Testis (tissue), 2 donors: ENCODE measurements at regions not wholly inside any gene's neighbourhood (a gene's known extent, or its start where the extent isn't known, plus 50 kb on each side); places are given as distances from the start of the nearest gene placed in this dataset.

Source experiments
- DNase-seq: peaks from one replicate; pipeline ENCODE4 v3.0.0-alpha.2; 2019
- H3K27ac ChIP-seq, 2 donors: fragments of 200-600 bp; sonication (generic); one replicate each; pipeline ENCODE4 v1.5.1; 2019
- H3K27me3 ChIP-seq: fragments of 200-600 bp; sonication (generic); one replicate; pipeline ENCODE4 v1.5.1; 2019
- H3K36me3 ChIP-seq: fragments of 200-600 bp; sonication (generic); one replicate; pipeline ENCODE4 v1.5.1; 2017; ENCODE audit warnings: low read depth; ENCODE audit errors: missing control alignments
- H3K4me1 ChIP-seq: fragments of 200-600 bp; sonication (generic); one replicate; pipeline ENCODE4 v1.5.1; 2019
- H3K4me3 ChIP-seq, 2 donors: fragments of 200-600 bp; sonication (generic); one replicate each; pipeline ENCODE4 v1.5.1; 2017 to 2019
- H3K9me3 ChIP-seq: fragments of 200-600 bp; sonication (generic); one replicate; pipeline ENCODE4 v1.5.1; 2017
- POLR2A ChIP-seq: fragments of 450-650 bp; IDR thresholded peaks from one replicate; pipeline ENCODE4 v1.6.1; 2017; ENCODE audit warnings: antibody characterized with exemption, mild to moderate bottlenecking, moderate library complexity
- WGBS, 2 donors: methylation state at CpG; one replicate each; pipeline ENCODE4 v1.1.5; 2018; 5-methylcytosine and 5-hydroxymethylcytosine counted together
- intact Hi-C: fragments of 100-400 bp; cut with DNase I; formaldehyde crosslinking; loops from one replicate; pipeline ENCODE4 v1.15.1; 2023; ENCODE audit warnings: low total_unique reads
- TF ChIP-seq, protein P1 (sequence below), 3 experiments: fragments of 450-650 bp in 2 of 3; fragments of 200-600 bp in 1 of 3; sonication (generic) in 1 of 3; IDR thresholded peaks; one replicate each; pipeline ENCODE4 v1.5.1; 2016 to 2019; ENCODE audit warnings: antibody characterized with exemption in 3 of 3, mild to moderate bottlenecking in 2 of 3, moderate library complexity in 1 of 3

GRCh38 chr11:109480251-109480650 is 58.3 kb downstream of the C11orf87 start:
- DNase-seq: no peak

GRCh38 chr11:109486129-109486528 is 64.1 kb downstream of the C11orf87 start:
- Histone ChIP-seq H3K4me3 (no peak overlapping the region), H3K27ac (no peak overlapping the region), H3K36me3 (no peaks in the 10 kb centered on the region), H3K27me3 (no peaks in the 10 kb centered on the region), H3K9me3 (no peaks in the 10 kb centered on the region), H3K4me1 (no peaks in the 10 kb centered on the region)
- 71 to 84% methylated on average over 1 of the region's 1 CpG for WGBS, 2 donors
- DNase-seq: no peak
- intact Hi-C loops: no loop called here
- TF ChIP-seq, protein P1, sequence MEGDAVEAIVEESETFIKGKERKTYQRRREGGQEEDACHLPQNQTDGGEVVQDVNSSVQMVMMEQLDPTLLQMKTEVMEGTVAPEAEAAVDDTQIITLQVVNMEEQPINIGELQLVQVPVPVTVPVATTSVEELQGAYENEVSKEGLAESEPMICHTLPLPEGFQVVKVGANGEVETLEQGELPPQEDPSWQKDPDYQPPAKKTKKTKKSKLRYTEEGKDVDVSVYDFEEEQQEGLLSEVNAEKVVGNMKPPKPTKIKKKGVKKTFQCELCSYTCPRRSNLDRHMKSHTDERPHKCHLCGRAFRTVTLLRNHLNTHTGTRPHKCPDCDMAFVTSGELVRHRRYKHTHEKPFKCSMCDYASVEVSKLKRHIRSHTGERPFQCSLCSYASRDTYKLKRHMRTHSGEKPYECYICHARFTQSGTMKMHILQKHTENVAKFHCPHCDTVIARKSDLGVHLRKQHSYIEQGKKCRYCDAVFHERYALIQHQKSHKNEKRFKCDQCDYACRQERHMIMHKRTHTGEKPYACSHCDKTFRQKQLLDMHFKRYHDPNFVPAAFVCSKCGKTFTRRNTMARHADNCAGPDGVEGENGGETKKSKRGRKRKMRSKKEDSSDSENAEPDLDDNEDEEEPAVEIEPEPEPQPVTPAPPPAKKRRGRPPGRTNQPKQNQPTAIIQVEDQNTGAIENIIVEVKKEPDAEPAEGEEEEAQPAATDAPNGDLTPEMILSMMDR (IDR thresholded peaks at IDR 0.05): no peak

More at GRCh38 chr11:109480251-109480650, 58.3 kb downstream of the C11orf87 start:
- H3K4me3 ChIP-seq: no peak overlapping the region
- intact Hi-C loops: no loop called here
- H3K36me3 ChIP-seq: no peaks in the 10 kb centered on the region
- no peak for TF ChIP-seq POLR2A
- TF ChIP-seq, protein P1 (IDR thresholded peaks at IDR 0.05): no peak
- no peaks in the 10 kb centered on the region for H3K27me3 ChIP-seq
- WGBS, 2 donors: 63 to 71% methylated on average over 6 of the region's 6 CpGs
- no peak overlapping the region for H3K27ac ChIP-seq
- no peaks in the 10 kb centered on the region for H3K4me1 ChIP-seq
- H3K9me3 ChIP-seq: no peaks in the 10 kb centered on the region

GRCh38 chr11:109490953-109491635 is 69.1 kb downstream of the C11orf87 start:
- Histone ChIP-seq H3K4me3 (no peak overlapping the region), H3K27ac (no peak overlapping the region), H3K27me3 (no peaks in the 10 kb centered on the region), H3K36me3 (no peaks in the 10 kb centered on the region), H3K9me3 (no peaks in the 10 kb centered on the region), H3K4me1 (no peaks in the 10 kb centered on the region)
- 62 to 70% methylated on average over 4 of the region's 4 CpGs for WGBS, 2 donors
- TF ChIP-seq, protein P1 (IDR thresholded peaks at IDR 0.05): no peak
- no peak for TF ChIP-seq POLR2A
- DNase-seq: no peak
- intact Hi-C loops: no loop called here

- H3K27me3 ChIP-seq: no peaks in the 10 kb centered on the region
- DNase-seq: no peak
- H3K4me1 ChIP-seq: no peaks in the 10 kb centered on the region
- intact Hi-C loops: no loop called here
- TF ChIP-seq, protein P1 (IDR thresholded peaks at IDR 0.05): no peak
- TF ChIP-seq POLR2A: no peak
- no peaks in the 10 kb centered on the region for H3K36me3 ChIP-seq
- no peaks in the 10 kb centered on the region for H3K9me3 ChIP-seq
- 85 to 93% methylated on average over 3 of the region's 3 CpGs for WGBS, 2 donors
- H3K4me3 ChIP-seq: no peak overlapping the region
- H3K27ac ChIP-seq: no peak overlapping the region
These were observed 84.1 kb downstream of the C11orf87 start for GRCh38 chr11:109506115-109506514.

DNA sequence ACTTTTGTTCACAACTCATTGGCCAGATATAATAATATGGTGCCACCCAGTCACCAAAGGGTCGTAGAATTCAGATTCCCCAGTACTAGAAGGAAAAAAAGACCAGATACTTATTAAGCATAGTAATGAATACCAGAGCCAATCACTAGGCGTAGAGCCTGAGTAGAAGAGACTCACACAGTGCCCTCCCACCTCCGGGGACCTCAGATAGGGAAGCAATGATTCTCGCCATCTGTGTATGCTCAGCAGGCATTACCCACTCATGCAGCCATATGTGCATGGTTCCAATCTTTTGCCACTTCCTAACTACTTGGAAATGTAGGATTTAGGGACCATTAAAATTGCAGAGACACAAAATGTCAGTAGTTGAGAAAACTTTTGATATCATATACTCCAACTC is 85.3 kb downstream of the C11orf87 start:
- H3K27me3 ChIP-seq: no peaks in the 10 kb centered on the region
- 88 to 91% methylated on average over 4 of the region's 4 CpGs for WGBS, 2 donors
- no peak overlapping the region for H3K4me3 ChIP-seq
- no peaks in the 10 kb centered on the region for H3K36me3 ChIP-seq
- intact Hi-C loops: no loop called here
- TF ChIP-seq POLR2A: no peak
- TF ChIP-seq, protein P1 (IDR thresholded peaks at IDR 0.05): no peak
- DNase-seq: no peak
- H3K9me3 ChIP-seq: no peaks in the 10 kb centered on the region
- H3K27ac ChIP-seq: no peak overlapping the region
- no peaks in the 10 kb centered on the region for H3K4me1 ChIP-seq
